ENCODE measurements at regions not wholly inside any gene's neighbourhood (a gene's known extent, or its start where the extent isn't known, plus 50 kb on each side); places are given as distances from the start of the nearest gene placed in this dataset.

GRCh38 chr9:108545436-108545835 is 310.4 kb downstream of the ACTL7B start:
- H3K4me1 Mint-ChIP-seq (ENCODE audit: low read depth, unreplicated experiment): no peaks in the 10 kb centered on the region
- Histone ChIP-seq H3K27me3 (replicated peaks; ENCODE audit: control insufficient read depth, insufficient read depth, low read length) (no peaks in the 10 kb centered on the region; the same call in 1 of the 2 replicates), H3K9me3 (no peaks in the 10 kb centered on the region), H3K4me3 (ENCODE audit: low read depth, low read length) (no peak overlapping the region), H3K36me3 (ENCODE audit: control insufficient read depth, insufficient read depth, low read length) (no peaks in the 10 kb centered on the region; the same call in 1 of the 2 replicates), H3K4me1 (peaks cover 11% of the 10 kb centered on the region)
- no peak for TF ChIP-seq CTCF (IDR thresholded peaks at IDR 0.05; ENCODE audit: insufficient read depth in 1 of 2, low read depth in 1 of 2, low read length in 1 of 2, severe bottlenecking in 1 of 2, unreplicated experiment in 1 of 2)
- H3K9me3 Mint-ChIP-seq (ENCODE audit: unreplicated experiment): no peaks in the 10 kb centered on the region
- H3K27me3 Mint-ChIP-seq (ENCODE audit: insufficient read depth, unreplicated experiment): no peaks in the 10 kb centered on the region
- CTCF ChIA-PET: no interaction called here
- DNase-seq: no peak
- POLR2A ChIA-PET: no interaction called here
- no peak overlapping the region for H3K27ac Mint-ChIP-seq (ENCODE audit: unreplicated experiment)
- H3K36me3 Mint-ChIP-seq (ENCODE audit: insufficient read depth, unreplicated experiment): no peaks in the 10 kb centered on the region
- H3K4me3 Mint-ChIP-seq (ENCODE audit: unreplicated experiment): no peak overlapping the region
- intact Hi-C loops (cut with micrococcal nuclease; ENCODE audit: unreplicated experiment): no loop called here
- no TSS peak for BruUV-seq (replicated peaks)

GRCh38 chr9:108544866-108545265 is 310.9 kb downstream of the ACTL7B start:
- intact Hi-C loops (cut with micrococcal nuclease; ENCODE audit: unreplicated experiment): no loop called here
- Mint-ChIP-seq H3K9me3 (ENCODE audit: unreplicated experiment) (no peaks in the 10 kb centered on the region), H3K36me3 (ENCODE audit: insufficient read depth, unreplicated experiment) (no peaks in the 10 kb centered on the region), H3K4me1 (ENCODE audit: low read depth, unreplicated experiment) (no peaks in the 10 kb centered on the region), H3K4me3 (ENCODE audit: unreplicated experiment) (no peak overlapping the region), H3K27ac (ENCODE audit: unreplicated experiment) (no peak overlapping the region), H3K27me3 (ENCODE audit: insufficient read depth, unreplicated experiment) (no peaks in the 10 kb centered on the region)
- Histone ChIP-seq H3K9me3 (no peaks in the 10 kb centered on the region), H3K27me3 (replicated peaks; ENCODE audit: control insufficient read depth, insufficient read depth, low read length) (no peaks in the 10 kb centered on the region; the same call in 1 of the 2 replicates), H3K4me1 (peaks cover 11% of the 10 kb centered on the region), H3K4me3 (ENCODE audit: low read depth, low read length) (no peak overlapping the region), H3K36me3 (ENCODE audit: control insufficient read depth, insufficient read depth, low read length) (no peaks in the 10 kb centered on the region; the same call in 1 of the 2 replicates)
- no TSS peak for BruUV-seq (replicated peaks)
- ChIA-PET CTCF (no interaction called here), POLR2A (no interaction called here)
- TF ChIP-seq CTCF (IDR thresholded peaks at IDR 0.05; ENCODE audit: insufficient read depth in 1 of 2, low read depth in 1 of 2, low read length in 1 of 2, severe bottlenecking in 1 of 2, unreplicated experiment in 1 of 2): no peak
- no peak for DNase-seq

GRCh38 chr9:108543251-108543778 is 312.5 kb downstream of the ACTL7B start:
- Histone ChIP-seq H3K9me3 (no peaks in the 10 kb centered on the region), H3K4me1 (peaks cover 11% of the 10 kb centered on the region), H3K36me3 (ENCODE audit: control insufficient read depth, insufficient read depth, low read length) (no peaks in the 10 kb centered on the region; the same call in 1 of the 2 replicates), H3K4me3 (ENCODE audit: low read depth, low read length) (no peak overlapping the region), H3K27me3 (replicated peaks; ENCODE audit: control insufficient read depth, insufficient read depth, low read length) (no peaks in the 10 kb centered on the region; the same call in 1 of the 2 replicates)
- Mint-ChIP-seq H3K4me3 (ENCODE audit: unreplicated experiment) (no peak overlapping the region), H3K9me3 (ENCODE audit: unreplicated experiment) (no peaks in the 10 kb centered on the region), H3K36me3 (ENCODE audit: insufficient read depth, unreplicated experiment) (no peaks in the 10 kb centered on the region), H3K4me1 (ENCODE audit: low read depth, unreplicated experiment) (no peaks in the 10 kb centered on the region), H3K27me3 (ENCODE audit: insufficient read depth, unreplicated experiment) (no peaks in the 10 kb centered on the region), H3K27ac (ENCODE audit: unreplicated experiment) (no peak overlapping the region)
- DNase-seq: peak; percentile 29 to 55
- POLR2A ChIA-PET: no interaction called here
- intact Hi-C loops (cut with micrococcal nuclease; ENCODE audit: unreplicated experiment): no loop called here
- TF ChIP-seq CTCF (IDR thresholded peaks at IDR 0.05; ENCODE audit: insufficient read depth in 1 of 2, low read depth in 1 of 2, low read length in 1 of 2, severe bottlenecking in 1 of 2, unreplicated experiment in 1 of 2): no peak
- CTCF ChIA-PET: no interaction called here
- no TSS peak for BruUV-seq (replicated peaks)

Data from Caco-2 (cell line).